ENCODE measurements at regions not wholly inside any gene's neighbourhood (a gene's known extent, or its start where the extent isn't known, plus 50 kb on each side); places are given as distances from the start of the nearest gene placed in this dataset.

DNA sequence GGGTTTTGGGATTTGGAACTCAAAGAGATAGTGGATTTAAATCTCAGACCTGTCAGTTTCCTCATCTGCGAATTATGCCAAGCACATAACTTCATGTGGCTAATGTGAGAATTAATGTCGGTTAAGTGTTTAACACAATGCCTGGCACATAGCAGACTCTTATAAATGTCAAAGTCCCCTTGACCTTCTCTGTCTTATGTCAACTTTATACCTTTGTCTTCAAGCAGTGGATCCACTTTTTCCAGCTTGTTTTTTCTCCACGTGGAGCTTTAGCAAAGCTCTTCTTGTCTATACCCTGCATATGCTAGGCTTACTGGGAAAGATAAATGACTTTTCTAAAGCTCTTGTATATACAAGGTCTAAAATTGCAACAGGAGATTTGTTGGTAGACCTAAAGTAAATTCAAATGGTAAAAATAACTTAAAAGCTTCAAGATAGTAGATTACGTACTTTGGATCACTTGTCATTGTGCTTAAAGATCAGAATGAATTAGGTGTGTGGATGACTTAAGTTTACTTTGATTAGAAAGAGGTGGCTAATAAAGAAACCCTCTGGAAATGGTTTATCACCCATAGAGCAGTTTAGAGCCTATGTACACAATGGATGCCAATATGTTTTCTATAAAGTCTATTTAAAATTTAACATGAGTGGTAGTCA is 318.3 kb upstream of the SORL1-AS1 start:
- H3K18ac ChIP-seq (ENCODE audit: low read length), result no peak overlapping the region
- no peak overlapping the region for H3K14ac ChIP-seq (ENCODE audit: low read length)
- H3K4me3 ChIP-seq (ENCODE audit: low read depth, low read length), result no peak overlapping the region
- H4K91ac ChIP-seq (ENCODE audit: low read depth, low read length), result no peak overlapping the region
- H2BK5ac ChIP-seq (ENCODE audit: low read depth, low read length, poor library complexity), result no peak overlapping the region
- H2AK5ac ChIP-seq (ENCODE audit: low read length), result no peak overlapping the region
- no peak overlapping the region for H4K8ac ChIP-seq (ENCODE audit: low read depth, low read length)
- H2BK12ac ChIP-seq (ENCODE audit: low read length), result no peak overlapping the region
- H3K79me1 ChIP-seq (ENCODE audit: low read length), result no peaks in the 10 kb centered on the region
- no peaks in the 10 kb centered on the region for H3K27me3 ChIP-seq (ENCODE audit: insufficient read depth, low read length)
- no peak overlapping the region for H3K27ac ChIP-seq (ENCODE audit: low read depth, low read length)
- no peak for DNase-seq
- no peak overlapping the region for H2BK120ac ChIP-seq (ENCODE audit: insufficient read depth, low read length, poor library complexity)
- no peaks in the 10 kb centered on the region for H3K79me2 ChIP-seq (ENCODE audit: control insufficient read depth, insufficient read depth, low read length, poor library complexity)
- H3K9ac ChIP-seq (ENCODE audit: low read length), result no peak overlapping the region
- no CpG with 5 or more reads among the region's 4 CpGs for WGBS (ENCODE audit: extremely low coverage, insufficient coverage, insufficient read length)
- no peak overlapping the region for H2AFZ ChIP-seq (ENCODE audit: insufficient read depth, low read length, poor library complexity)
- no peak overlapping the region for H3K4ac ChIP-seq (ENCODE audit: low read depth, low read length)
- no peak overlapping the region for H3K4me2 ChIP-seq (ENCODE audit: low read length)
- no peak overlapping the region for H4K12ac ChIP-seq (ENCODE audit: low read depth, low read length)
- H3K36me3 ChIP-seq (ENCODE audit: control insufficient read depth in 1 of 2, insufficient read depth in 2 of 2, low read length in 2 of 2), result no peaks in the 10 kb centered on the region
- H3K4me1 ChIP-seq (ENCODE audit: control insufficient read depth in 1 of 2, insufficient read depth in 2 of 2, low read length in 2 of 2), result no peaks in the 10 kb centered on the region
- H3K9me3 ChIP-seq (ENCODE audit: insufficient read depth, low read depth, low read length), result no peaks in the 10 kb centered on the region
- no peak overlapping the region for H3K23ac ChIP-seq (ENCODE audit: low read length)

DNA sequence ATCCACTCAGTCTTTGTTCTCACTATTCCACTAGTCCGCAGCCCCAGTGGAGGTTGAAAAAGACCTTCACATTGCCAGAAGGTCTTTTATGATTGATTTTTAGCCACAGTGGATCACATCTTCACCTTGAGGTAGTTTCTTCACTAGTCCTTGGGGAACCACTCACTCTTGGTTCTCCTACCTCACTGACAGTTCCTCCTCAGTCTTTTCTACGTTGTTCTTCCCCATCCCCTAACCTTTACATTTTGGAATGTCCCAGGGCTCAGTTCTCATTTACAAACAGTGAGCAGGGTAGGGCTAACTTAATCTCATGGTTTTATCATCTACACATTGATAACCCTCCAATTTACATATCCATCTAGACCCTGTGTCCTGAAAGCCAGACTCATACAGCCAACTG is 316.4 kb upstream of the SORL1-AS1 start:
- Histone ChIP-seq H3K14ac (ENCODE audit: low read length) (no peak overlapping the region), H2AK5ac (ENCODE audit: low read length) (no peak overlapping the region), H3K4me1 (ENCODE audit: control insufficient read depth in 1 of 2, insufficient read depth in 2 of 2, low read length in 2 of 2) (no peaks in the 10 kb centered on the region), H3K9me3 (ENCODE audit: insufficient read depth, low read depth, low read length) (no peaks in the 10 kb centered on the region), H3K23ac (ENCODE audit: low read length) (no peak overlapping the region), H3K79me2 (ENCODE audit: control insufficient read depth, insufficient read depth, low read length, poor library complexity) (no peaks in the 10 kb centered on the region), H4K8ac (ENCODE audit: low read depth, low read length) (no peak overlapping the region), H3K79me1 (ENCODE audit: low read length) (no peaks in the 10 kb centered on the region), H3K9ac (ENCODE audit: low read length) (no peak overlapping the region), H4K12ac (ENCODE audit: low read depth, low read length) (no peak overlapping the region), H4K91ac (ENCODE audit: low read depth, low read length) (no peak overlapping the region), H3K36me3 (ENCODE audit: control insufficient read depth in 1 of 2, insufficient read depth in 2 of 2, low read length in 2 of 2) (no peaks in the 10 kb centered on the region), H3K27me3 (ENCODE audit: insufficient read depth, low read length) (no peaks in the 10 kb centered on the region), H3K4me3 (ENCODE audit: low read depth, low read length) (no peak overlapping the region), H3K18ac (ENCODE audit: low read length) (no peak overlapping the region), H2BK12ac (ENCODE audit: low read length) (no peak overlapping the region), H3K4ac (ENCODE audit: low read depth, low read length) (no peak overlapping the region), H2AFZ (ENCODE audit: insufficient read depth, low read length, poor library complexity) (no peak overlapping the region), H3K4me2 (ENCODE audit: low read length) (no peak overlapping the region), H2BK120ac (ENCODE audit: insufficient read depth, low read length, poor library complexity) (no peak overlapping the region), H3K27ac (ENCODE audit: low read depth, low read length) (no peak overlapping the region), H2BK5ac (ENCODE audit: low read depth, low read length, poor library complexity) (no peak overlapping the region)
- DNase-seq, result no peak
- WGBS (ENCODE audit: extremely low coverage, insufficient coverage, insufficient read length), result no CpG with 5 or more reads among the region's 2 CpGs

DNA sequence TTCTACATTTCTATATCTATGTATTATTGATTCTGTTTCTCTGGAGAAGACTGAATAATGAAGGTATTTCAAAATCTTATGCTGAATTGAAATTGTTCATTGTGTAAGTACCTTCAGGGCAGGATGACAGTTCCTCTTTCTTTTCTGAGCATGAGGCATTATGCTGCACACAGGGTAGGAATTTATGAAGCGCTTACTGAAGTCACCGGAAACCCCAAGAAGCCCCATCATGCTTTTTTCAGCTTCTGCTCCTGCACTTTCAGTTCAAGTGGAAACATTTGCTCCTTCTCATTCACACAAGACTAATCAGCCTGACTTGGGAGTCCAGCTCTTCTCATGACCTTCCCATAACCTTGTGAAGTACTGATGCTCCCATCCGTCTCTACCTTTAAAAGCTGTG is 314.7 kb upstream of the SORL1-AS1 start:
- H3K36me3 ChIP-seq (ENCODE audit: control insufficient read depth in 1 of 2, insufficient read depth in 2 of 2, low read length in 2 of 2), result no peaks in the 10 kb centered on the region
- H2AFZ ChIP-seq (ENCODE audit: insufficient read depth, low read length, poor library complexity), result no peak overlapping the region
- H3K18ac ChIP-seq (ENCODE audit: low read length), result no peak overlapping the region
- H2BK5ac ChIP-seq (ENCODE audit: low read depth, low read length, poor library complexity), result no peak overlapping the region
- H4K12ac ChIP-seq (ENCODE audit: low read depth, low read length), result no peak overlapping the region
- no peak overlapping the region for H4K8ac ChIP-seq (ENCODE audit: low read depth, low read length)
- H3K9me3 ChIP-seq (ENCODE audit: insufficient read depth, low read depth, low read length), result no peaks in the 10 kb centered on the region
- H3K4me3 ChIP-seq (ENCODE audit: low read depth, low read length), result no peak overlapping the region
- H3K4me2 ChIP-seq (ENCODE audit: low read length), result no peak overlapping the region
- peak in 1 of 2 donors; percentile 10 for DNase-seq
- H3K27me3 ChIP-seq (ENCODE audit: insufficient read depth, low read length), result no peaks in the 10 kb centered on the region
- H3K14ac ChIP-seq (ENCODE audit: low read length), result no peak overlapping the region
- no peak overlapping the region for H2BK120ac ChIP-seq (ENCODE audit: insufficient read depth, low read length, poor library complexity)
- no peaks in the 10 kb centered on the region for H3K4me1 ChIP-seq (ENCODE audit: control insufficient read depth in 1 of 2, insufficient read depth in 2 of 2, low read length in 2 of 2)
- H3K27ac ChIP-seq (ENCODE audit: low read depth, low read length), result no peak overlapping the region
- no peaks in the 10 kb centered on the region for H3K79me1 ChIP-seq (ENCODE audit: low read length)
- no peak overlapping the region for H3K23ac ChIP-seq (ENCODE audit: low read length)
- no peak overlapping the region for H3K4ac ChIP-seq (ENCODE audit: low read depth, low read length)
- no CpG with 5 or more reads among the region's 3 CpGs for WGBS (ENCODE audit: extremely low coverage, insufficient coverage, insufficient read length)
- no peak overlapping the region for H3K9ac ChIP-seq (ENCODE audit: low read length)
- no peaks in the 10 kb centered on the region for H3K79me2 ChIP-seq (ENCODE audit: control insufficient read depth, insufficient read depth, low read length, poor library complexity)
- H4K91ac ChIP-seq (ENCODE audit: low read depth, low read length), result no peak overlapping the region
- no peak overlapping the region for H2AK5ac ChIP-seq (ENCODE audit: low read length)
- H2BK12ac ChIP-seq (ENCODE audit: low read length), result no peak overlapping the region

DNA sequence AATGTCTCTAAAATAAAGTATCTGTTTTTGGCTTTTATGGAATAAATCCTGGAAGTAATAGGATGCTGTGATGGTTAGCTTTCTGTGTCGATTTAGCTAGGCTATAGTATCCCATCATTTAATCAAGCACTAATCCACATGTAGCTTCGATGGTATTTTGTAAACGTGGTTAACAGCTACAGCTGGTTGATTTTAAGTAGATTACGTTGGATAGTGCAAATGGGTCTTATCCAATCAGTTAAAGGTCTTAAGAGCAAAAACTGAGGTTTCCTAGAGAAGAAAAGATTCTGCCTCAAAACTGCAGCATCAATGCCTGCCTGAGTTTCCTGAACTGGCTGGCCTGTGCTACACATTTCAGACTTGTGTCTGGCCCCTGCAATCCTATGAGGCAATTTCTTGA is 314.2 kb upstream of the SORL1-AS1 start:
- Histone ChIP-seq H2BK120ac (ENCODE audit: insufficient read depth, low read length, poor library complexity) (no peak overlapping the region), H2AK5ac (ENCODE audit: low read length) (no peak overlapping the region), H3K4me1 (ENCODE audit: control insufficient read depth in 1 of 2, insufficient read depth in 2 of 2, low read length in 2 of 2) (no peaks in the 10 kb centered on the region), H3K14ac (ENCODE audit: low read length) (no peak overlapping the region), H3K23ac (ENCODE audit: low read length) (no peak overlapping the region), H3K9ac (ENCODE audit: low read length) (no peak overlapping the region), H2BK5ac (ENCODE audit: low read depth, low read length, poor library complexity) (no peak overlapping the region), H4K91ac (ENCODE audit: low read depth, low read length) (no peak overlapping the region), H2BK12ac (ENCODE audit: low read length) (no peak overlapping the region), H3K79me2 (ENCODE audit: control insufficient read depth, insufficient read depth, low read length, poor library complexity) (no peaks in the 10 kb centered on the region), H2AFZ (ENCODE audit: insufficient read depth, low read length, poor library complexity) (no peak overlapping the region), H3K4me3 (ENCODE audit: low read depth, low read length) (no peak overlapping the region), H3K18ac (ENCODE audit: low read length) (no peak overlapping the region), H3K27me3 (ENCODE audit: insufficient read depth, low read length) (no peaks in the 10 kb centered on the region), H3K36me3 (ENCODE audit: control insufficient read depth in 1 of 2, insufficient read depth in 2 of 2, low read length in 2 of 2) (no peaks in the 10 kb centered on the region), H3K27ac (ENCODE audit: low read depth, low read length) (no peak overlapping the region), H3K9me3 (ENCODE audit: insufficient read depth, low read depth, low read length) (no peaks in the 10 kb centered on the region), H4K8ac (ENCODE audit: low read depth, low read length) (no peak overlapping the region), H4K12ac (ENCODE audit: low read depth, low read length) (no peak overlapping the region), H3K4ac (ENCODE audit: low read depth, low read length) (no peak overlapping the region), H3K4me2 (ENCODE audit: low read length) (no peak overlapping the region), H3K79me1 (ENCODE audit: low read length) (no peaks in the 10 kb centered on the region)
- WGBS (ENCODE audit: extremely low coverage, insufficient coverage, insufficient read length), result no CpG with 5 or more reads among the region's 4 CpGs
- DNase-seq, result no peak
